ENCODE measurements at regions not wholly inside any gene's neighbourhood (a gene's known extent, or its start where the extent isn't known, plus 50 kb on each side); places are given as distances from the start of the nearest gene placed in this dataset.

DNA sequence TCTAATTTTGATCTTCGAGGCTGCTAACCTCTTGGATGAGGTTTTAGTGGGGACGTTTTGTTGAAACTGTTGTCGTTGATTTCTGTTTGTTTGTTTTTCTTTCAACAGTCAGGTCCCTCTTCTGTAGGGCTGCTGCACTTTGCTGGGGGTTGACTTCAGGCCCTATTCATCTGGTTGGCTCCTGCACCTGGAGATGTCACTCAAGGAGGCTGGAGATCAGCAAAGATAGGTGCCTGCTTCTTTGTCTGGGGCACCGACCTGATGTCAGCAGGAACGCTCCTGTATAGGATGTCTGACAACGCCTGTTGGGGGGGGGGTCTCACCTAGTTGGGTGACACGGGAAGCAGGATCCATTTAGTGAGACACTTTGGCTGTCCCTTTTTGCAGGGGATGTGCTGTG lies 915.6 kb upstream of the CHAC2 start:
- TF ChIP-seq, protein P1, sequence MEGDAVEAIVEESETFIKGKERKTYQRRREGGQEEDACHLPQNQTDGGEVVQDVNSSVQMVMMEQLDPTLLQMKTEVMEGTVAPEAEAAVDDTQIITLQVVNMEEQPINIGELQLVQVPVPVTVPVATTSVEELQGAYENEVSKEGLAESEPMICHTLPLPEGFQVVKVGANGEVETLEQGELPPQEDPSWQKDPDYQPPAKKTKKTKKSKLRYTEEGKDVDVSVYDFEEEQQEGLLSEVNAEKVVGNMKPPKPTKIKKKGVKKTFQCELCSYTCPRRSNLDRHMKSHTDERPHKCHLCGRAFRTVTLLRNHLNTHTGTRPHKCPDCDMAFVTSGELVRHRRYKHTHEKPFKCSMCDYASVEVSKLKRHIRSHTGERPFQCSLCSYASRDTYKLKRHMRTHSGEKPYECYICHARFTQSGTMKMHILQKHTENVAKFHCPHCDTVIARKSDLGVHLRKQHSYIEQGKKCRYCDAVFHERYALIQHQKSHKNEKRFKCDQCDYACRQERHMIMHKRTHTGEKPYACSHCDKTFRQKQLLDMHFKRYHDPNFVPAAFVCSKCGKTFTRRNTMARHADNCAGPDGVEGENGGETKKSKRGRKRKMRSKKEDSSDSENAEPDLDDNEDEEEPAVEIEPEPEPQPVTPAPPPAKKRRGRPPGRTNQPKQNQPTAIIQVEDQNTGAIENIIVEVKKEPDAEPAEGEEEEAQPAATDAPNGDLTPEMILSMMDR (optimal IDR thresholded peaks at IDR 0.05 in 1 of 3, IDR thresholded peaks at IDR 0.05 in 1 of 3, conservative IDR thresholded peaks at IDR 0.05 in 1 of 3; ENCODE audit: extremely low read depth in 1 of 3, insufficient read depth in 2 of 3, low read length in 3 of 3): no peak
- no peak for TF ChIP-seq EZH2 (IDR thresholded peaks at IDR 0.05; ENCODE audit: low read length)
